SK-N-SH treated with all-trans-retinoic acid at 6 μM for 48 hours (cell line): ENCODE measurements at regions not wholly inside any gene's neighbourhood (a gene's known extent, or its start where the extent isn't known, plus 50 kb on each side); places are given as distances from the start of the nearest gene placed in this dataset.

Experiments used
- ATAC-seq: fragments of 200-7000 bp; cut with Tn5 transposase; 3 replicates; pipeline ENCODE4 v1.9.1; 2020; ENCODE audit warnings: mild to moderate bottlenecking, moderate library complexity
- ARNTL ChIP-seq: fragments of 450-650 bp; formaldehyde crosslinking; IDR thresholded peaks from 2 replicates; pipeline ENCODE4 v1.5.0; 2020; ENCODE audit warnings: low read depth, mild to moderate bottlenecking, moderate library complexity, borderline replicate concordance
- BACH2 ChIP-seq: fragments of 250-450 bp; sonication (Bioruptor Pico); IDR thresholded peaks from 2 replicates; pipeline ENCODE4 v1.9.0; 2021; ENCODE audit warnings: mild to moderate bottlenecking, borderline replicate concordance
- CSDC2 ChIP-seq: fragments of 250-450 bp; sonication (Bioruptor Pico); IDR thresholded peaks from 2 replicates; pipeline ENCODE4 v1.5.0; 2020; ENCODE audit warnings: mild to moderate bottlenecking, moderate library complexity
- GLIS3 ChIP-seq: fragments of 250-450 bp; sonication (Bioruptor Pico); IDR thresholded peaks from 2 replicates; pipeline ENCODE4 v1.5.0; 2020; ENCODE audit warnings: mild to moderate bottlenecking, moderate library complexity
- ISL1 ChIP-seq: fragments of 250-450 bp; sonication (Bioruptor Pico); IDR thresholded peaks from 2 replicates; pipeline ENCODE4 v2.1.2; 2022; ENCODE audit warnings: mild to moderate bottlenecking, moderate library complexity
- OSR1 ChIP-seq: fragments of 250-450 bp; sonication (Bioruptor Pico); IDR thresholded peaks from 2 replicates; pipeline ENCODE4 v1.8.0; 2022; ENCODE audit warnings: moderate library complexity, mild to moderate bottlenecking, inconsistent platforms
- PPARA ChIP-seq: fragments of 250-450 bp; sonication (Bioruptor Pico); IDR thresholded peaks from 2 replicates; pipeline ENCODE4 v1.5.0; 2020; ENCODE audit warnings: mild to moderate bottlenecking, borderline replicate concordance
- RARB ChIP-seq: fragments of 250-450 bp; sonication (Bioruptor Pico); IDR thresholded peaks from 2 replicates; pipeline ENCODE4 v1.8.0; 2021; ENCODE audit warnings: mild to moderate bottlenecking, moderate library complexity
- SNAI2 ChIP-seq: fragments of 250-450 bp; sonication (Bioruptor Pico); IDR thresholded peaks from 2 replicates; pipeline ENCODE4 v1.5.0; 2020; ENCODE audit warnings: mild to moderate bottlenecking, moderate library complexity
- TCF4 ChIP-seq: fragments of 250-450 bp; sonication (Bioruptor Pico); IDR thresholded peaks from 2 replicates; pipeline ENCODE4 v1.8.0; 2021; ENCODE audit warnings: mild to moderate bottlenecking, moderate library complexity, borderline replicate concordance
- TOX ChIP-seq: fragments of 250-450 bp; sonication (Bioruptor Pico); IDR thresholded peaks from 2 replicates; pipeline ENCODE4 v1.8.0; 2021; ENCODE audit warnings: mild to moderate bottlenecking, moderate library complexity, borderline replicate concordance
- ZC3H10 ChIP-seq: fragments of 250-450 bp; sonication (Bioruptor Pico); IDR thresholded peaks from 2 replicates; pipeline ENCODE4 v1.5.1; 2021; ENCODE audit warnings: mild to moderate bottlenecking, moderate library complexity
- ZFP3 ChIP-seq: fragments of 250-450 bp; sonication (Bioruptor Pico); IDR thresholded peaks from 2 replicates; pipeline ENCODE4 v1.5.0; 2020; ENCODE audit warnings: mild to moderate bottlenecking, moderate library complexity
- ZFP30 ChIP-seq: fragments of 450-650 bp; formaldehyde crosslinking; IDR thresholded peaks from 2 replicates; pipeline ENCODE4 v1.5.0; 2022; ENCODE audit warnings: mild to moderate bottlenecking, moderate library complexity
- ZNF565 ChIP-seq: fragments of 450-650 bp; formaldehyde crosslinking; conservative IDR thresholded peaks from 2 replicates; pipeline ENCODE4 v1.5.0; 2020; ENCODE audit warnings: low read depth, mild to moderate bottlenecking, moderate library complexity
- ZNF70 ChIP-seq: fragments of 450-650 bp; formaldehyde crosslinking; IDR thresholded peaks from 2 replicates; pipeline ENCODE4 v1.5.0; 2020; ENCODE audit warnings: mild to moderate bottlenecking, moderate library complexity
- ZNF8 ChIP-seq: fragments of 450-650 bp; formaldehyde crosslinking; IDR thresholded peaks from 2 replicates; pipeline ENCODE4 v1.5.0; 2020; ENCODE audit warnings: mild to moderate bottlenecking, moderate library complexity
- TF ChIP-seq, protein P1 (sequence below): fragments of 250-450 bp; sonication (Bioruptor Pico); IDR thresholded peaks from 2 replicates; pipeline ENCODE4 v1.5.1; 2021; ENCODE audit warnings: mild to moderate bottlenecking, moderate library complexity
- TF ChIP-seq, protein P2 (sequence below): fragments of 250-450 bp; sonication (Bioruptor Pico); IDR thresholded peaks from 2 replicates; pipeline ENCODE4 v1.8.0; 2021; ENCODE audit warnings: low read depth, mild to moderate bottlenecking, moderate library complexity, borderline replicate concordance
- TF ChIP-seq, protein P3 (sequence below): fragments of 250-450 bp; sonication (Bioruptor Pico); IDR thresholded peaks from 2 replicates; pipeline ENCODE4 v1.5.1; 2020; ENCODE audit warnings: low read depth, mild to moderate bottlenecking, moderate library complexity
- TF ChIP-seq, protein P4 (sequence below): fragments of 250-450 bp; sonication (Bioruptor Pico); IDR thresholded peaks from 2 replicates; pipeline ENCODE4 v1.5.0; 2020; ENCODE audit warnings: mild to moderate bottlenecking, moderate library complexity
- TF ChIP-seq, protein P5 (sequence below): fragments of 250-450 bp; sonication (Bioruptor Pico); IDR thresholded peaks from 2 replicates; pipeline ENCODE4 v1.8.0; 2020; ENCODE audit warnings: mild to moderate bottlenecking, moderate library complexity, borderline replicate concordance

DNA sequence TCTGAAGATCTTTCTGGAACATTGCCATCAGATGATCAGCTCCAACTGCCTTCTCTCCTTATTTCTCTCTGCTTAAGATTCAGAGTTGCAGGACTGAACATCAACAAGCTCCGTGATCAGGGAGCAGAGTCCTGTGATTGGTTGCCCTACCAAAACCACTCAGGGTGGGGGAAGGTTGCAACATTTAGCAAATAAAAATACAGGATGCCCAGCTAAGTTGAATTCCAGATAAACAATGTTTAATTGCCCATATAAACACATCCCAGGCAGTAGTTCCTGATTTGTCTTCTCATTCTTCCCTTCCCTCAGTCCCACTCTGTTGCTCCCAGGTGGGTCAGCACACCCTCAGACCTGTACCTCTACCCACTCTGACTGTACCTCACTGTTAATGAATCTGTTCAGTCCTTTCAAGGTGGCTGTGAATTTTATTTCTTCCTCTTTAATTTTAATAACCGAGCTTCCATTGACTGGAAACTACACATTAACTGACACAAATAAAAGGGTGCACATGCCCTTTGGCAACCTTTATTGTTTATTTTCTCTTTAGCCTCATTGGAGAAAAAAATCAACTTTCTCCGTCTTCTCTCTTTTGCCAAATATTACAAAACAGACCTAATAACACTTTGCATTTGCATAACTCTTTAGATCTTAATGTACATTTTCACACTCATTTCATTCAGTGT lies 167.1 kb upstream of the PKDCC start:
- TF ChIP-seq ZFP3 (CRISPR knock-in tag) (no peak), BACH2 (CRISPR knock-in tag) (no peak), ARNTL (no peak), ISL1 (CRISPR knock-in tag) (no peak), RARB (no peak), CSDC2 (no peak), PPARA (no peak), TCF4 (no peak), OSR1 (CRISPR knock-in tag) (no peak), ZNF8 (CRISPR knock-in tag) (no peak), ZNF565 (CRISPR knock-in tag) (no peak), SNAI2 (no peak), ZNF70 (CRISPR knock-in tag) (no peak), GLIS3 (CRISPR knock-in tag) (no peak)
- TF ChIP-seq, protein P1, sequence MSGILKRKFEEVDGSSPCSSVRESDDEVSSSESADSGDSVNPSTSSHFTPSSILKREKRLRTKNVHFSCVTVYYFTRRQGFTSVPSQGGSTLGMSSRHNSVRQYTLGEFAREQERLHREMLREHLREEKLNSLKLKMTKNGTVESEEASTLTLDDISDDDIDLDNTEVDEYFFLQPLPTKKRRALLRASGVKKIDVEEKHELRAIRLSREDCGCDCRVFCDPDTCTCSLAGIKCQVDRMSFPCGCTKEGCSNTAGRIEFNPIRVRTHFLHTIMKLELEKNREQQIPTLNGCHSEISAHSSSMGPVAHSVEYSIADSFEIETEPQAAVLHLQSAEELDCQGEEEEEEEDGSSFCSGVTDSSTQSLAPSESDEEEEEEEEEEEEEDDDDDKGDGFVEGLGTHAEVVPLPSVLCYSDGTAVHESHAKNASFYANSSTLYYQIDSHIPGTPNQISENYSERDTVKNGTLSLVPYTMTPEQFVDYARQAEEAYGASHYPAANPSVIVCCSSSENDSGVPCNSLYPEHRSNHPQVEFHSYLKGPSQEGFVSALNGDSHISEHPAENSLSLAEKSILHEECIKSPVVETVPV (CRISPR knock-in tag) = no peak
- TF ChIP-seq, protein P2, sequence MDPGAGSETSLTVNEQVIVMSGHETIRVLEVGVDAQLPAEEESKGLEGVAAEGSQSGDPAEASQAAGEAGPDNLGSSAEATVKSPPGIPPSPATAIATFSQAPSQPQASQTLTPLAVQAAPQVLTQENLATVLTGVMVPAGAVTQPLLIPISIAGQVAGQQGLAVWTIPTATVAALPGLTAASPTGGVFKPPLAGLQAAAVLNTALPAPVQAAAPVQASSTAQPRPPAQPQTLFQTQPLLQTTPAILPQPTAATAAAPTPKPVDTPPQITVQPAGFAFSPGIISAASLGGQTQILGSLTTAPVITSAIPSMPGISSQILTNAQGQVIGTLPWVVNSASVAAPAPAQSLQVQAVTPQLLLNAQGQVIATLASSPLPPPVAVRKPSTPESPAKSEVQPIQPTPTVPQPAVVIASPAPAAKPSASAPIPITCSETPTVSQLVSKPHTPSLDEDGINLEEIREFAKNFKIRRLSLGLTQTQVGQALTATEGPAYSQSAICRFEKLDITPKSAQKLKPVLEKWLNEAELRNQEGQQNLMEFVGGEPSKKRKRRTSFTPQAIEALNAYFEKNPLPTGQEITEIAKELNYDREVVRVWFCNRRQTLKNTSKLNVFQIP = no peak
- TF ChIP-seq, protein P3, sequence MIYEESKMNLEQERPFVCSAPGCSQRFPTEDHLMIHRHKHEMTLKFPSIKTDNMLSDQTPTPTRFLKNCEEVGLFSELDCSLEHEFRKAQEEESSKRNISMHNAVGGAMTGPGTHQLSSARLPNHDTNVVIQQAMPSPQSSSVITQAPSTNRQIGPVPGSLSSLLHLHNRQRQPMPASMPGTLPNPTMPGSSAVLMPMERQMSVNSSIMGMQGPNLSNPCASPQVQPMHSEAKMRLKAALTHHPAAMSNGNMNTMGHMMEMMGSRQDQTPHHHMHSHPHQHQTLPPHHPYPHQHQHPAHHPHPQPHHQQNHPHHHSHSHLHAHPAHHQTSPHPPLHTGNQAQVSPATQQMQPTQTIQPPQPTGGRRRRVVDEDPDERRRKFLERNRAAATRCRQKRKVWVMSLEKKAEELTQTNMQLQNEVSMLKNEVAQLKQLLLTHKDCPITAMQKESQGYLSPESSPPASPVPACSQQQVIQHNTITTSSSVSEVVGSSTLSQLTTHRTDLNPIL (CRISPR knock-in tag) = no peak
- TF ChIP-seq, protein P4, sequence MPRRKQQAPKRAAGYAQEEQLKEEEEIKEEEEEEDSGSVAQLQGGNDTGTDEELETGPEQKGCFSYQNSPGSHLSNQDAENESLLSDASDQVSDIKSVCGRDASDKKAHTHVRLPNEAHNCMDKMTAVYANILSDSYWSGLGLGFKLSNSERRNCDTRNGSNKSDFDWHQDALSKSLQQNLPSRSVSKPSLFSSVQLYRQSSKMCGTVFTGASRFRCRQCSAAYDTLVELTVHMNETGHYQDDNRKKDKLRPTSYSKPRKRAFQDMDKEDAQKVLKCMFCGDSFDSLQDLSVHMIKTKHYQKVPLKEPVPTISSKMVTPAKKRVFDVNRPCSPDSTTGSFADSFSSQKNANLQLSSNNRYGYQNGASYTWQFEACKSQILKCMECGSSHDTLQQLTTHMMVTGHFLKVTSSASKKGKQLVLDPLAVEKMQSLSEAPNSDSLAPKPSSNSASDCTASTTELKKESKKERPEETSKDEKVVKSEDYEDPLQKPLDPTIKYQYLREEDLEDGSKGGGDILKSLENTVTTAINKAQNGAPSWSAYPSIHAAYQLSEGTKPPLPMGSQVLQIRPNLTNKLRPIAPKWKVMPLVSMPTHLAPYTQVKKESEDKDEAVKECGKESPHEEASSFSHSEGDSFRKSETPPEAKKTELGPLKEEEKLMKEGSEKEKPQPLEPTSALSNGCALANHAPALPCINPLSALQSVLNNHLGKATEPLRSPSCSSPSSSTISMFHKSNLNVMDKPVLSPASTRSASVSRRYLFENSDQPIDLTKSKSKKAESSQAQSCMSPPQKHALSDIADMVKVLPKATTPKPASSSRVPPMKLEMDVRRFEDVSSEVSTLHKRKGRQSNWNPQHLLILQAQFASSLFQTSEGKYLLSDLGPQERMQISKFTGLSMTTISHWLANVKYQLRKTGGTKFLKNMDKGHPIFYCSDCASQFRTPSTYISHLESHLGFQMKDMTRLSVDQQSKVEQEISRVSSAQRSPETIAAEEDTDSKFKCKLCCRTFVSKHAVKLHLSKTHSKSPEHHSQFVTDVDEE = no peak
- TF ChIP-seq, protein P5, sequence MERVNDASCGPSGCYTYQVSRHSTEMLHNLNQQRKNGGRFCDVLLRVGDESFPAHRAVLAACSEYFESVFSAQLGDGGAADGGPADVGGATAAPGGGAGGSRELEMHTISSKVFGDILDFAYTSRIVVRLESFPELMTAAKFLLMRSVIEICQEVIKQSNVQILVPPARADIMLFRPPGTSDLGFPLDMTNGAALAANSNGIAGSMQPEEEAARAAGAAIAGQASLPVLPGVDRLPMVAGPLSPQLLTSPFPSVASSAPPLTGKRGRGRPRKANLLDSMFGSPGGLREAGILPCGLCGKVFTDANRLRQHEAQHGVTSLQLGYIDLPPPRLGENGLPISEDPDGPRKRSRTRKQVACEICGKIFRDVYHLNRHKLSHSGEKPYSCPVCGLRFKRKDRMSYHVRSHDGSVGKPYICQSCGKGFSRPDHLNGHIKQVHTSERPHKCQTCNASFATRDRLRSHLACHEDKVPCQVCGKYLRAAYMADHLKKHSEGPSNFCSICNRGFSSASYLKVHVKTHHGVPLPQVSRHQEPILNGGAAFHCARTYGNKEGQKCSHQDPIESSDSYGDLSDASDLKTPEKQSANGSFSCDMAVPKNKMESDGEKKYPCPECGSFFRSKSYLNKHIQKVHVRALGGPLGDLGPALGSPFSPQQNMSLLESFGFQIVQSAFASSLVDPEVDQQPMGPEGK (CRISPR knock-in tag) = no peak
- ATAC-seq = no peak

DNA sequence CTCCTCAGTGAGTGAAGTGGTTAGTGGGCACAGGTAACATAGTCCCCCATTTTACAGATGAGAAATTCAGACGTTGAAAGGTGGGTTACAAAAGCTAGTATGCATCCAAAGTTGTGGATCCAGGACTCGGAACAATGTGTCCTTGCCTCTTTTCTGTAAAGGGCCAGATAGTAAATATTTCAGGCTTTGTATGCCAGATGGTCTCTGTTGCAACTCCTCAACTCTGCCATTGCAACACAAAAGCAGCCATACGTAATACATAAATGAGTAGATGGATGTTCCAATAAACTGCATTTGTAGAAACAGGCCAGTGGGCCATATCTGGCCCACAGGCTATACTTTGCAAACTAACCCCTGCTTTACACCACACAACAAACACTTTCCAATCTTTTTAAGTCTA lies 166.6 kb upstream of the PKDCC start:
- ATAC-seq = no peak
- no peak for TF ChIP-seq CSDC2
- no peak for TF ChIP-seq ZNF565 (CRISPR knock-in tag)
- no peak for TF ChIP-seq ARNTL
- TF ChIP-seq PPARA = no peak

DNA sequence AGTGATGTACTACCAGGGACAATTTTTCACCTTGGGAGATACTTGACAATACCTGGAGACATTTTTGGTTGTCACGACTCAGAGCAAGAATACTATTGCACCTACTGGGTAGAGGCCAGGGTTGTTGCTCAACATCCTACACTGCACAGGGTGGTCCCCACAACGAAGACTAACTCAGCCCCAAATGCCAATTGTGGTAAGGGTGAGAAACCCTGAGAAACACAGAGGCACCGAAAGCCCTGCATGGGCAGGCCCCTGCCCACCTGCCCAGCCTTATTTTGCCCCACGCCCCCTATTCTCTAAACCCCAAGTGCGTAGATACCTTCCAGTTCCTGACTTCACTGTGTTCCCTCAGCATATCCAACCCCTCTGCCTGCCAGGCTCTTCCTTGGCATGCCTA lies 163.1 kb upstream of the PKDCC start:
- no peak for TF ChIP-seq OSR1 (CRISPR knock-in tag)
- TF ChIP-seq, protein P4 = no peak
- TF ChIP-seq, protein P3 (CRISPR knock-in tag) = no peak
- no peak for TF ChIP-seq ZNF565 (CRISPR knock-in tag)
- TF ChIP-seq ZC3H10 = no peak
- no peak for TF ChIP-seq TOX (CRISPR knock-in tag)
- TF ChIP-seq ZFP30 (CRISPR knock-in tag) = no peak
- TF ChIP-seq ZNF70 (CRISPR knock-in tag) = no peak
- TF ChIP-seq SNAI2 = no peak
- TF ChIP-seq RARB = no peak

More for the DNA sequence above, 163.1 kb upstream of the PKDCC start:
- ATAC-seq = no peak
